CD14-positive monocyte (primary cell): ENCODE measurements at regions not wholly inside any gene's neighbourhood (a gene's known extent, or its start where the extent isn't known, plus 50 kb on each side); places are given as distances from the start of the nearest gene placed in this dataset.

Experiments
- DNase-seq, 3 donors: peaks; one replicate each; pipeline ENCODE4 v3.0.0-alpha.2; 2011 to 2022
- H2AFZ ChIP-seq: 2 replicates; pipeline ENCODE4 v1.6.0; 2012; ENCODE audit warnings: mild to moderate bottlenecking, low read depth, low read length, inconsistent platforms; ENCODE audit not compliant: insufficient read depth, poor library complexity, severe bottlenecking
- H3K27ac ChIP-seq, 2 donors: 1 replicate in 1 of 2; 2 replicates in 1 of 2; pipeline ENCODE4 v1.5.1; 2012 to 2013; ENCODE audit warnings: low read length in 2 of 2, control low read depth in 1 of 2, inconsistent platforms in 1 of 2, low read depth in 1 of 2, mild to moderate bottlenecking in 1 of 2
- H3K27me3 ChIP-seq, 2 donors: one replicate each; pipeline versions ENCODE4 v1.6.0 to v1.6.1; 2011 to 2013; ENCODE audit warnings: low read length in 2 of 2; ENCODE audit not compliant: control insufficient read depth in 2 of 2, insufficient read depth in 2 of 2
- H3K36me3 ChIP-seq, 2 donors: replicated peaks in 1 of 2; 1 replicate in 1 of 2; 2 replicates in 1 of 2; pipeline versions ENCODE4 v1.5.1 to v1.6.1; 2012 to 2013; ENCODE audit warnings: low read length in 2 of 2, control low read depth in 1 of 2, inconsistent platforms in 1 of 2, mild to moderate bottlenecking in 1 of 2; ENCODE audit not compliant: insufficient read depth in 2 of 2, control insufficient read depth in 1 of 2
- H3K4me1 ChIP-seq, 2 donors: 1 replicate in 1 of 2; 2 replicates in 1 of 2; pipeline versions ENCODE4 v1.5.1 to v1.6.1; 2012 to 2013; ENCODE audit warnings: low read length in 2 of 2, control low read depth in 1 of 2, inconsistent platforms in 1 of 2, mild to moderate bottlenecking in 1 of 2, moderate library complexity in 1 of 2; ENCODE audit not compliant: insufficient read depth in 2 of 2, control insufficient read depth in 1 of 2
- H3K4me2 ChIP-seq: replicated peaks from 2 replicates; pipeline ENCODE3; 2012; ENCODE audit warnings: low read length, moderate library complexity, mild to moderate bottlenecking; ENCODE audit not compliant: poor library complexity, severe bottlenecking; ENCODE audit errors: extremely low read depth
- H3K4me3 ChIP-seq, 3 experiments: fragments of 200-600 bp in 1 of 3; sonication (generic) in 1 of 3; replicated peaks in 1 of 3; 1 replicate in 2 of 3; 2 replicates in 1 of 3; pipeline ENCODE4 v1.5.1; 2011 to 2013; ENCODE audit warnings: low read length in 3 of 3, mild to moderate bottlenecking in 3 of 3, control low read depth in 2 of 3, low read depth in 2 of 3, inconsistent platforms in 1 of 3, moderate library complexity in 1 of 3
- H3K79me2 ChIP-seq: 2 replicates; pipeline ENCODE4 v1.6.0; 2012; ENCODE audit warnings: mild to moderate bottlenecking, control low read depth, inconsistent platforms, low read length, moderate library complexity; ENCODE audit not compliant: insufficient read depth
- H3K9ac ChIP-seq: 2 replicates; pipeline ENCODE4 v1.6.0; 2017; ENCODE audit warnings: low read length, mild to moderate bottlenecking; ENCODE audit not compliant: insufficient read depth, poor library complexity, severe bottlenecking
- H3K9me3 ChIP-seq, 2 donors: replicated peaks in 1 of 2; 1 replicate in 1 of 2; 2 replicates in 1 of 2; pipeline versions ENCODE4 v1.5.1 to v1.6.1; 2012 to 2013; ENCODE audit warnings: low read length in 2 of 2, control low read depth in 1 of 2; ENCODE audit not compliant: control insufficient read depth in 1 of 2, insufficient read depth in 1 of 2
- H4K20me1 ChIP-seq: 2 replicates; pipeline ENCODE4 v1.6.0; 2012; ENCODE audit warnings: mild to moderate bottlenecking, low read length, control low read depth, moderate library complexity; ENCODE audit not compliant: insufficient read depth
- H3K27ac Mint-ChIP-seq, 7 donors: one replicate each; pipeline ENCODE4 v1.8.0; 2020; ENCODE audit warnings: mild to moderate bottlenecking in 7 of 7, mixed read lengths in 7 of 7, moderate library complexity in 6 of 7, inconsistent platforms in 2 of 7
- H3K27me3 Mint-ChIP-seq, 3 donors: one replicate each; pipeline ENCODE4 v1.8.0; 2021 to 2022; ENCODE audit warnings: low read depth in 3 of 3, mild to moderate bottlenecking in 3 of 3, mixed read lengths in 3 of 3, moderate library complexity in 3 of 3, inconsistent platforms in 1 of 3
- H3K36me3 Mint-ChIP-seq, 2 donors: one replicate each; pipeline ENCODE4 v1.8.0; 2020; ENCODE audit warnings: mixed read lengths in 2 of 2, inconsistent platforms in 1 of 2, mild to moderate bottlenecking in 1 of 2
- H3K4me1 Mint-ChIP-seq: one replicate; pipeline ENCODE4 v1.8.0; 2020; ENCODE audit warnings: mild to moderate bottlenecking, mixed read lengths
- H3K4me3 Mint-ChIP-seq, 2 donors: one replicate each; pipeline ENCODE4 v1.8.0; 2020; ENCODE audit warnings: mild to moderate bottlenecking in 2 of 2, mixed read lengths in 2 of 2, moderate library complexity in 1 of 2
- H3K9me3 Mint-ChIP-seq, 7 donors: one replicate each; pipeline ENCODE4 v1.8.0; 2020 to 2022; ENCODE audit warnings: mixed read lengths in 7 of 7, mild to moderate bottlenecking in 6 of 7, moderate library complexity in 6 of 7, inconsistent platforms in 2 of 7
- WGBS: methylation state at CpG from one replicate; pipeline ENCODE4 v1.1.5; 2013; ENCODE audit warnings: missing lambda C conversion rate; ENCODE audit not compliant: insufficient coverage; 5-methylcytosine and 5-hydroxymethylcytosine counted together
- intact Hi-C, 2 donors: fragments of 100-400 bp; cut with micrococcal nuclease; formaldehyde crosslinking; loops; one replicate each; pipeline versions ENCODE4 v1.15.0 to v1.15.1; 2023
- TF ChIP-seq, protein P1 (sequence below): fragments of 200-600 bp; IDR thresholded peaks from one replicate; pipeline ENCODE4 v1.8.0; 2022; ENCODE audit warnings: antibody characterized with exemption, mild to moderate bottlenecking

DNA sequence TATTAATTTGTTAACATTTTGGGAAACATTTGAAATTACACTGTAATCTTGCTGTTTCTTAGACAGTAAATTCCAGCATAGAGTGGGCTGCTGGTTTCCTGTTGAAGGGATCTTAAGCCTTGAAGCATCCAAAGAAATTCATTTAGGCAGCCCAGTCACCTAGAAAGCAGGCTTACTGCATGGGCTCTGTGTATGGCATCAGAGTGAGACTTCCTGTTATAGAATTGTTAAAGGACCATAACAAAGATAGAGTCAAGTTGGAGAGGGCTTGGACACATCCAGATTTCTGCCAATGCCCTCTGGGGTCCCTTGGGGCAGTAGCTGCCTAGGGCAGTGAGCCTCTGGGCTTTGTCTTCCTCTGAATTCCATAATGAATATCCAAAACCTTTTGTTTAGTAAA is 149.2 kb downstream of the DYRK2 start:
- Histone ChIP-seq H3K36me3 (no peaks in the 10 kb centered on the region), H3K27ac (no peak overlapping the region), H3K79me2 (no peaks in the 10 kb centered on the region), H3K4me1 (no peaks in the 10 kb centered on the region), H2AFZ (no peak overlapping the region), H3K9me3 (no peaks in the 10 kb centered on the region), H4K20me1 (no peaks in the 10 kb centered on the region), H3K4me2 (no peak overlapping the region), H3K27me3 (no peaks in the 10 kb centered on the region), H3K4me3 (no peak overlapping the region), H3K9ac (no peak overlapping the region)
- Mint-ChIP-seq H3K4me3 (no peak overlapping the region), H3K36me3 (no peaks in the 10 kb centered on the region), H3K4me1 (no peaks in the 10 kb centered on the region), H3K9me3 (peaks cover 0 to 4% (median 0%) of the 10 kb centered on the region in 7 donors), H3K27me3 (peaks cover 0 to 6% (median 3%) of the 10 kb centered on the region in 3 donors), H3K27ac (no peak overlapping the region)
- intact Hi-C loops: no loop called here
- no peak for DNase-seq
- TF ChIP-seq, protein P1, sequence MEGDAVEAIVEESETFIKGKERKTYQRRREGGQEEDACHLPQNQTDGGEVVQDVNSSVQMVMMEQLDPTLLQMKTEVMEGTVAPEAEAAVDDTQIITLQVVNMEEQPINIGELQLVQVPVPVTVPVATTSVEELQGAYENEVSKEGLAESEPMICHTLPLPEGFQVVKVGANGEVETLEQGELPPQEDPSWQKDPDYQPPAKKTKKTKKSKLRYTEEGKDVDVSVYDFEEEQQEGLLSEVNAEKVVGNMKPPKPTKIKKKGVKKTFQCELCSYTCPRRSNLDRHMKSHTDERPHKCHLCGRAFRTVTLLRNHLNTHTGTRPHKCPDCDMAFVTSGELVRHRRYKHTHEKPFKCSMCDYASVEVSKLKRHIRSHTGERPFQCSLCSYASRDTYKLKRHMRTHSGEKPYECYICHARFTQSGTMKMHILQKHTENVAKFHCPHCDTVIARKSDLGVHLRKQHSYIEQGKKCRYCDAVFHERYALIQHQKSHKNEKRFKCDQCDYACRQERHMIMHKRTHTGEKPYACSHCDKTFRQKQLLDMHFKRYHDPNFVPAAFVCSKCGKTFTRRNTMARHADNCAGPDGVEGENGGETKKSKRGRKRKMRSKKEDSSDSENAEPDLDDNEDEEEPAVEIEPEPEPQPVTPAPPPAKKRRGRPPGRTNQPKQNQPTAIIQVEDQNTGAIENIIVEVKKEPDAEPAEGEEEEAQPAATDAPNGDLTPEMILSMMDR: no peak

DNA sequence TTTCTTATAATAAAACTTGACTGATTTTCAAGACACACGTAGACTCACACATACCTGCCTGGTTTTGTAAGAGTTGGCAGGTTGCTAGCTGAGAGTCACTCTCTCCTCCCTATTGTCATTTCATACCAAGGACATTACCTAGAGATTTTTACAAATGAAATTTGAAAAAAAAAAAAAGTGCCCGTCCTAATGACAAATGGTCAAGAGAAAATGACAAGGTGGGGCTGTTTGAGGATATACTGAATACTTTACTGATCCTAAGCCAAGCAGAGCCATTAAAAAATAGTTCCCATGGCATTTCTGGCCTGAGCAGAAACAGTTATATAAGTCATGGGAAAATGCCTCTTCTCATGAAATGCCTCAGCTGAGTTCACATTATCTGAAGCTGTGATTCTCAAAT is 150.2 kb downstream of the DYRK2 start:
- DNase-seq: no peak

More for the DNA sequence above, 150.2 kb downstream of the DYRK2 start:
- no CpG with 5 or more reads among the region's 2 CpGs for WGBS
- H3K27ac Mint-ChIP-seq: no peak overlapping the region
- no peaks in the 10 kb centered on the region for H3K27me3 ChIP-seq
- intact Hi-C loops: no loop called here
- H3K27ac ChIP-seq: no peak overlapping the region
- no peaks in the 10 kb centered on the region for H3K4me1 ChIP-seq
- H3K9ac ChIP-seq: no peak overlapping the region
- no peaks in the 10 kb centered on the region for H3K9me3 ChIP-seq
- H3K4me3 Mint-ChIP-seq: no peak overlapping the region
- no peak overlapping the region for H3K4me3 ChIP-seq
- no peaks in the 10 kb centered on the region for H3K4me1 Mint-ChIP-seq
- H4K20me1 ChIP-seq: no peaks in the 10 kb centered on the region
- H3K36me3 ChIP-seq: no peaks in the 10 kb centered on the region
- H2AFZ ChIP-seq: no peak overlapping the region
- TF ChIP-seq, protein P1: no peak
- no peaks in the 10 kb centered on the region for H3K36me3 Mint-ChIP-seq
- peaks cover 0 to 6% (median 3%) of the 10 kb centered on the region in 3 donors for H3K27me3 Mint-ChIP-seq
- no peak overlapping the region for H3K4me2 ChIP-seq
- H3K9me3 Mint-ChIP-seq: peaks cover 0 to 4% (median 0%) of the 10 kb centered on the region in 7 donors
- H3K79me2 ChIP-seq: no peaks in the 10 kb centered on the region
